Astrocyte (in vitro differentiated cells and primary cell): ENCODE measurements at regions not wholly inside any gene's neighbourhood (a gene's known extent, or its start where the extent isn't known, plus 50 kb on each side); places are given as distances from the start of the nearest gene placed in this dataset.

Source experiments
- DNase-seq: peaks from one replicate; pipeline ENCODE4 v3.0.0-alpha.2; 2010; ENCODE audit warnings: low read depth
- FAIRE-seq: peaks from 2 replicates; lab custom pipeline; 2011; peaks lifted over from hg19 to GRCh38; lab: Jason Lieb, UNC
- H2AFZ ChIP-seq: 2 replicates; pipeline ENCODE4 v1.6.0; 2012; ENCODE audit warnings: low read depth, low read length, inconsistent platforms
- H3K27ac ChIP-seq: 2 replicates; pipeline ENCODE4 v1.5.1; 2011; ENCODE audit warnings: low read depth, low read length, inconsistent platforms
- H3K27me3 ChIP-seq: 2 replicates; pipeline ENCODE4 v1.6.0; 2011; ENCODE audit warnings: low read length, inconsistent platforms; ENCODE audit not compliant: insufficient read depth
- H3K36me3 ChIP-seq: 2 replicates; pipeline ENCODE4 v1.5.1; 2011; ENCODE audit warnings: low read length, inconsistent platforms; ENCODE audit not compliant: insufficient read depth
- H3K4me1 ChIP-seq: 2 replicates; pipeline ENCODE4 v1.5.1; 2011; ENCODE audit warnings: low read length, inconsistent platforms; ENCODE audit not compliant: insufficient read depth
- H3K4me2 ChIP-seq: 2 replicates; pipeline ENCODE4 v1.6.0; 2012; ENCODE audit warnings: low read length, inconsistent platforms
- H3K4me3 ChIP-seq: 2 replicates; pipeline ENCODE4 v1.5.1; 2011; ENCODE audit warnings: low read depth, mild to moderate bottlenecking, low read length, inconsistent platforms; ENCODE audit not compliant: insufficient read depth
- H3K79me2 ChIP-seq: 2 replicates; pipeline ENCODE4 v1.6.0; 2012; ENCODE audit warnings: mild to moderate bottlenecking, low read length, inconsistent platforms; ENCODE audit not compliant: insufficient read depth
- H3K9ac ChIP-seq: 2 replicates; pipeline ENCODE4 v1.6.0; 2012; ENCODE audit warnings: mild to moderate bottlenecking, low read length, inconsistent platforms
- H3K9me3 ChIP-seq: 2 replicates; pipeline ENCODE4 v1.5.1; 2012; ENCODE audit warnings: low read depth, mild to moderate bottlenecking, low read length, inconsistent platforms; ENCODE audit not compliant: insufficient read depth
- H4K20me1 ChIP-seq: 2 replicates; pipeline ENCODE4 v1.6.0; 2012; ENCODE audit warnings: low read length, inconsistent platforms; ENCODE audit not compliant: insufficient read depth
- H3K27ac Mint-ChIP-seq: one replicate; pipeline ENCODE4 v1.8.0; 2021; ENCODE audit warnings: mild to moderate bottlenecking, mixed read lengths; ENCODE audit not compliant: unreplicated experiment
- H3K27me3 Mint-ChIP-seq: one replicate; pipeline ENCODE4 v1.8.0; 2021; ENCODE audit warnings: low read depth, mixed read lengths; ENCODE audit not compliant: unreplicated experiment
- H3K36me3 Mint-ChIP-seq: one replicate; pipeline ENCODE4 v1.8.0; 2021; ENCODE audit warnings: low read depth, mixed read lengths; ENCODE audit not compliant: unreplicated experiment
- H3K4me1 Mint-ChIP-seq: one replicate; pipeline ENCODE4 v1.8.0; 2021; ENCODE audit warnings: low read depth, mixed read lengths; ENCODE audit not compliant: unreplicated experiment
- H3K4me3 Mint-ChIP-seq: one replicate; pipeline ENCODE4 v1.8.0; 2021; ENCODE audit warnings: mild to moderate bottlenecking, moderate library complexity, mixed read lengths; ENCODE audit not compliant: unreplicated experiment
- H3K9me3 Mint-ChIP-seq: one replicate; pipeline ENCODE4 v1.8.0; 2021; ENCODE audit warnings: mild to moderate bottlenecking, mixed read lengths; ENCODE audit not compliant: unreplicated experiment
- CTCF ChIP-seq: IDR thresholded peaks from 2 replicates; pipeline ENCODE4 v1.5.1; 2011; ENCODE audit warnings: low read depth, mild to moderate bottlenecking, inconsistent platforms, low read length, moderate library complexity; ENCODE audit not compliant: insufficient read depth
- EZH2 ChIP-seq: IDR thresholded peaks from 2 replicates; pipeline ENCODE4 v1.6.1; 2012; ENCODE audit warnings: mild to moderate bottlenecking, low read length, inconsistent platforms; ENCODE audit not compliant: insufficient read depth

DNA sequence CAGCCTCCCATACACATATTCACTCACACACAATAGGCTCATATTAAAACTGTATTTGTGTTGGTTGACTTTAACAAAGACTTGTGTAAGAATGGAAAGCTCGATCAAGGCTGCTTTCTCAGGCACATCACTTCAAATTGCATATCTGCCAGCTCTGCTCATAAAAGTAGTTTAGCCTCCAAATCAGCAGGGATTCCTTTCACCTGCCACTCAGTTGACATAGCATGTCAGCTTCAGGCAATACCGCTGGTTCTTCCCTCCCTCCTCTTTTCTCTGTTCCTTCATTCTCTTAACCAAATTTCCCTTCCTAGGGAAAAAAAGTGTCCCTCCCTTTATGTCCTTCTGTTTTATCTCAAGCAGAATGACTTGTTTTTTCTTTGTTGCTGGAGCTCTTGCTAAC is 450.4 kb upstream of the LARGE1 start:
- no peak overlapping the region for H2AFZ ChIP-seq
- H3K27me3 ChIP-seq: no peaks in the 10 kb centered on the region
- no peaks in the 10 kb centered on the region for H3K79me2 ChIP-seq
- Mint-ChIP-seq H3K9me3 (peaks cover 6% of the 10 kb centered on the region), H3K36me3 (no peaks in the 10 kb centered on the region), H3K4me3 (no peak overlapping the region), H3K27me3 (no peaks in the 10 kb centered on the region), H3K4me1 (peaks cover 2% of the 10 kb centered on the region), H3K27ac (no peak overlapping the region)
- no peak overlapping the region for H3K4me2 ChIP-seq
- H3K9me3 ChIP-seq: peaks cover 8% of the 10 kb centered on the region
- no peaks in the 10 kb centered on the region for H3K4me1 ChIP-seq
- H4K20me1 ChIP-seq: no peaks in the 10 kb centered on the region
- FAIRE-seq (no peak), DNase-seq (no peak)
- TF ChIP-seq EZH2 (no peak), CTCF (no peak)
- no peaks in the 10 kb centered on the region for H3K36me3 ChIP-seq
- H3K4me3 ChIP-seq: no peak overlapping the region
- no peak overlapping the region for H3K27ac ChIP-seq
- H3K9ac ChIP-seq: no peak overlapping the region

- Mint-ChIP-seq H3K27ac (no peak overlapping the region), H3K9me3 (peaks cover 11% of the 10 kb centered on the region), H3K36me3 (no peaks in the 10 kb centered on the region), H3K27me3 (no peaks in the 10 kb centered on the region), H3K4me1 (no peaks in the 10 kb centered on the region), H3K4me3 (no peak overlapping the region)
- Histone ChIP-seq H3K27ac (no peak overlapping the region), H2AFZ (no peak overlapping the region), H3K36me3 (no peaks in the 10 kb centered on the region), H3K79me2 (no peaks in the 10 kb centered on the region), H3K9ac (no peak overlapping the region), H3K27me3 (no peaks in the 10 kb centered on the region), H3K9me3 (peaks cover 3% of the 10 kb centered on the region), H3K4me1 (no peaks in the 10 kb centered on the region), H4K20me1 (no peaks in the 10 kb centered on the region), H3K4me2 (no peak overlapping the region), H3K4me3 (no peak overlapping the region)
- no peak for FAIRE-seq
- DNase-seq: no peak
- no peak for TF ChIP-seq EZH2
- TF ChIP-seq CTCF: no peak
These were observed 459.5 kb upstream of the LARGE1 start for GRCh38 chr22:34379825-34380224.

GRCh38 chr22:34380532-34380931 is 460.3 kb upstream of the LARGE1 start:
- no peak overlapping the region for H3K4me3 Mint-ChIP-seq
- Histone ChIP-seq H3K36me3 (no peaks in the 10 kb centered on the region), H3K4me2 (no peak overlapping the region), H2AFZ (no peak overlapping the region), H3K4me1 (no peaks in the 10 kb centered on the region), H3K27ac (no peak overlapping the region), H3K27me3 (no peaks in the 10 kb centered on the region), H3K9me3 (peaks cover 3% of the 10 kb centered on the region), H3K79me2 (no peaks in the 10 kb centered on the region), H3K4me3 (no peak overlapping the region), H3K9ac (no peak overlapping the region), H4K20me1 (no peaks in the 10 kb centered on the region)
- H3K27me3 Mint-ChIP-seq: no peaks in the 10 kb centered on the region
- FAIRE-seq: no peak
- H3K4me1 Mint-ChIP-seq: no peaks in the 10 kb centered on the region
- TF ChIP-seq CTCF (no peak), EZH2 (no peak)
- H3K27ac Mint-ChIP-seq: no peak overlapping the region
- H3K9me3 Mint-ChIP-seq: peaks cover 11% of the 10 kb centered on the region
- no peak for DNase-seq
- no peaks in the 10 kb centered on the region for H3K36me3 Mint-ChIP-seq
